Keratinocyte (primary cell): ENCODE measurements at regions not wholly inside any gene's neighbourhood (a gene's known extent, or its start where the extent isn't known, plus 50 kb on each side); places are given as distances from the start of the nearest gene placed in this dataset.

Source experiments
- DNase-seq: peaks from one replicate; pipeline ENCODE4 v3.0.0-alpha.2; 2011; ENCODE audit warnings: low read depth, missing footprints, low spot score
- FAIRE-seq: peaks from 2 replicates; lab custom pipeline; 2011; peaks lifted over from hg19 to GRCh38; lab: Jason Lieb, UNC
- H2AFZ ChIP-seq: 2 replicates; pipeline ENCODE4 v1.6.0; 2012; ENCODE audit warnings: low read length, control low read depth, inconsistent platforms; ENCODE audit not compliant: control insufficient read depth
- H3K27ac ChIP-seq: 2 replicates; pipeline ENCODE4 v1.5.1; 2011; ENCODE audit warnings: low read length; ENCODE audit not compliant: control insufficient read depth, insufficient read depth
- H3K27me3 ChIP-seq: 3 replicates; pipeline ENCODE4 v1.6.0; 2011; ENCODE audit warnings: low read length; ENCODE audit not compliant: control insufficient read depth, insufficient read depth; ENCODE audit errors: extremely low read depth
- H3K36me3 ChIP-seq, 2 experiments: 2 replicates in 1 of 2; 3 replicates in 1 of 2; pipeline ENCODE4 v1.5.1; 2011; ENCODE audit warnings: low read length in 2 of 2, mild to moderate bottlenecking in 1 of 2; ENCODE audit not compliant: control insufficient read depth in 2 of 2, insufficient read depth in 2 of 2; ENCODE audit errors: extremely low read depth in 1 of 2
- H3K4me1 ChIP-seq: 3 replicates; pipeline ENCODE4 v1.5.1; 2011; ENCODE audit warnings: low read length; ENCODE audit not compliant: control insufficient read depth, insufficient read depth; ENCODE audit errors: extremely low read depth
- H3K4me2 ChIP-seq: 3 replicates; pipeline ENCODE4 v1.6.0; 2011; ENCODE audit warnings: low read depth, low read length; ENCODE audit not compliant: control insufficient read depth, insufficient read depth; ENCODE audit errors: extremely low read depth
- H3K4me3 ChIP-seq, 3 experiments: fragments of 200-600 bp in 1 of 3; sonication (generic) in 1 of 3; 2 replicates in 2 of 3; 3 replicates in 1 of 3; pipeline ENCODE4 v1.5.1; 2011 to 2016; ENCODE audit warnings: low read length in 3 of 3, mild to moderate bottlenecking in 3 of 3, control low read depth in 2 of 3, inconsistent platforms in 1 of 3, low read depth in 1 of 3, mixed read lengths in 1 of 3, mixed run types in 1 of 3, moderate library complexity in 1 of 3; ENCODE audit not compliant: control insufficient read depth in 2 of 3, insufficient read depth in 2 of 3; ENCODE audit errors: extremely low read depth in 1 of 3
- H3K79me2 ChIP-seq: 2 replicates; pipeline ENCODE4 v1.6.0; 2012; ENCODE audit warnings: low read length; ENCODE audit not compliant: control insufficient read depth, insufficient read depth
- H3K9ac ChIP-seq: 3 replicates; pipeline ENCODE4 v1.6.0; 2011; ENCODE audit warnings: low read length; ENCODE audit not compliant: control insufficient read depth, insufficient read depth; ENCODE audit errors: extremely low read depth
- H3K9me1 ChIP-seq: 3 replicates; pipeline ENCODE4 v1.6.0; 2011; ENCODE audit warnings: low read length; ENCODE audit not compliant: control insufficient read depth, insufficient read depth; ENCODE audit errors: extremely low read depth
- H3K9me3 ChIP-seq: 2 replicates; pipeline ENCODE4 v1.5.1; 2012; ENCODE audit warnings: low read depth, low read length; ENCODE audit not compliant: control insufficient read depth
- H4K20me1 ChIP-seq: 3 replicates; pipeline ENCODE4 v1.6.0; 2011; ENCODE audit warnings: low read length; ENCODE audit not compliant: control insufficient read depth, insufficient read depth; ENCODE audit errors: extremely low read depth
- CTCF ChIP-seq, 3 experiments: IDR thresholded peaks in 1 of 3; conservative IDR thresholded peaks in 1 of 3; optimal IDR thresholded peaks in 1 of 3; 2 replicates in 2 of 3; 3 replicates in 1 of 3; pipeline versions ENCODE3 to v1.5.1; 2011; ENCODE audit warnings: low read length in 3 of 3, mild to moderate bottlenecking in 3 of 3, moderate library complexity in 2 of 3, control low read depth in 1 of 3, inconsistent platforms in 1 of 3; ENCODE audit not compliant: insufficient read depth in 2 of 3; ENCODE audit errors: extremely low read depth in 1 of 3
- EZH2 ChIP-seq: IDR thresholded peaks from one replicate; pipeline ENCODE4 v1.6.1; 2012; ENCODE audit warnings: inconsistent platforms, mild to moderate bottlenecking, low read length, moderate library complexity
- dilution Hi-C: fragments of 300-500 bp; cut with MboI; formaldehyde crosslinking; loops from one replicate; pipeline ENCODE4 v1.7.0; 2020; ENCODE audit warnings: low sequenced_read_pairs; ENCODE audit not compliant: extremely low pct_ligation_motif_present

DNA sequence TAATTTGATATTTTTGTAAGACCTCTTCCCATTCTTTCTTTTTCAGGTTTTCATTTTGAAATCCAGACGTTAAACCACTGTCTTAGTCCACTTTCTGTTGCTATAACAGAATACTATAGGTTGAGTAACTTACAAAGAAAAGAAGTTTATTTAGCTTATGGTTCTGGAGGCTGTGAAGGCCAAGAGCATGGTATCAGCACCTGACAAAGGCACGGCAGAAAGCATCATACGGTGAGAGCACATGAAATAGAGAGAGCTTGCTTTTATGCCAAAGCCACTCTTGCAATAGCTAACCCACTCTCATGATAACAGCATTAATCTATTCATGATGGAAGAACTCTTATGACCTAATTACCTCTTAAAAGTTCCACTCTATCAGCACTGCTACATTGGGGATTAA, 255.6 kb upstream of the PDE4D start:
- Histone ChIP-seq H3K4me2 (no peak overlapping the region), H3K4me3 (no peak overlapping the region), H3K9me3 (no peaks in the 10 kb centered on the region), H3K27me3 (no peaks in the 10 kb centered on the region), H3K9ac (no peak overlapping the region), H4K20me1 (no peaks in the 10 kb centered on the region), H3K9me1 (no peaks in the 10 kb centered on the region), H3K27ac (no peak overlapping the region), H3K79me2 (no peaks in the 10 kb centered on the region), H3K36me3 (no peaks in the 10 kb centered on the region), H3K4me1 (no peaks in the 10 kb centered on the region), H2AFZ (no peak overlapping the region)
- dilution Hi-C loops = no loop called here
- TF ChIP-seq EZH2 (no peak), CTCF (optimal IDR thresholded peaks at IDR 0.05 in 1 of 3, IDR thresholded peaks at IDR 0.05 in 1 of 3, conservative IDR thresholded peaks at IDR 0.05 in 1 of 3; ENCODE audit: extremely low read depth in 1 of 3, insufficient read depth in 2 of 3, low read length in 3 of 3) (no peak)
- FAIRE-seq (no peak), DNase-seq (no peak)

GRCh38 chr5:60148366-60148765, 254.8 kb upstream of the PDE4D start:
- FAIRE-seq = no peak
- peaks cover 4% of the 10 kb centered on the region for H3K27me3 ChIP-seq
- no peak for DNase-seq

More at GRCh38 chr5:60148366-60148765, 254.8 kb upstream of the PDE4D start:
- no peaks in the 10 kb centered on the region for H3K9me3 ChIP-seq
- H3K36me3 ChIP-seq = no peaks in the 10 kb centered on the region
- no peak overlapping the region for H3K27ac ChIP-seq
- no peak overlapping the region for H3K9ac ChIP-seq
- H3K4me2 ChIP-seq = no peak overlapping the region
- no peak overlapping the region for H3K4me3 ChIP-seq
- H2AFZ ChIP-seq = no peak overlapping the region
- H4K20me1 ChIP-seq = no peaks in the 10 kb centered on the region
- no peaks in the 10 kb centered on the region for H3K9me1 ChIP-seq
- H3K79me2 ChIP-seq = no peaks in the 10 kb centered on the region
- H3K4me1 ChIP-seq = no peaks in the 10 kb centered on the region
- dilution Hi-C loops = no loop called here
- TF ChIP-seq CTCF (optimal IDR thresholded peaks at IDR 0.05 in 1 of 3, IDR thresholded peaks at IDR 0.05 in 1 of 3, conservative IDR thresholded peaks at IDR 0.05 in 1 of 3; ENCODE audit: extremely low read depth in 1 of 3, insufficient read depth in 2 of 3, low read length in 3 of 3) (no peak), EZH2 (no peak)
